ENCODE measurements at regions not wholly inside any gene's neighbourhood (a gene's known extent, or its start where the extent isn't known, plus 50 kb on each side); places are given as distances from the start of the nearest gene placed in this dataset.

- Histone ChIP-seq H3K27ac (ENCODE audit: low read depth, low read length) (no peak overlapping the region), H3K4me2 (ENCODE audit: insufficient read depth, low read length) (no peak overlapping the region), H3K36me3 (ENCODE audit: insufficient read depth, low read length) (no peaks in the 10 kb centered on the region), H2AFZ (ENCODE audit: low read length) (no peak overlapping the region), H3K27me3 (ENCODE audit: insufficient read depth, low read length) (no peaks in the 10 kb centered on the region), H3K79me2 (ENCODE audit: insufficient read depth, low read length) (no peaks in the 10 kb centered on the region), H3K4me3 (ENCODE audit: insufficient read depth, low read length) (no peak overlapping the region), H4K20me1 (ENCODE audit: insufficient read depth, low read length) (no peaks in the 10 kb centered on the region), H3K4me1 (ENCODE audit: insufficient read depth, low read length) (no peaks in the 10 kb centered on the region), H3K9me3 (ENCODE audit: low read depth, low read length) (no peaks in the 10 kb centered on the region)
- no peak for TF ChIP-seq CTCF (IDR thresholded peaks at IDR 0.05; ENCODE audit: extremely low read depth, low read depth, low read length)
- no peak for DNase-seq (ENCODE audit: insufficient read length, low spot score, missing footprints)
Observed at GRCh38 chr3:69594286-69594685, 145.0 kb upstream of the MITF start.

- no peak overlapping the region for H2AFZ ChIP-seq (ENCODE audit: low read length)
- H3K9me3 ChIP-seq (ENCODE audit: low read depth, low read length) = no peaks in the 10 kb centered on the region
- no peak for TF ChIP-seq CTCF (IDR thresholded peaks at IDR 0.05; ENCODE audit: extremely low read depth, low read depth, low read length)
- no peak for DNase-seq (ENCODE audit: insufficient read length, low spot score, missing footprints)
- no peaks in the 10 kb centered on the region for H3K79me2 ChIP-seq (ENCODE audit: insufficient read depth, low read length)
- no peaks in the 10 kb centered on the region for H3K36me3 ChIP-seq (ENCODE audit: insufficient read depth, low read length)
- H3K27ac ChIP-seq (ENCODE audit: low read depth, low read length) = no peak overlapping the region
- H3K4me2 ChIP-seq (ENCODE audit: insufficient read depth, low read length) = no peak overlapping the region
- no peaks in the 10 kb centered on the region for H3K27me3 ChIP-seq (ENCODE audit: insufficient read depth, low read length)
- H4K20me1 ChIP-seq (ENCODE audit: insufficient read depth, low read length) = no peaks in the 10 kb centered on the region
- no peaks in the 10 kb centered on the region for H3K4me1 ChIP-seq (ENCODE audit: insufficient read depth, low read length)
- no peak overlapping the region for H3K4me3 ChIP-seq (ENCODE audit: insufficient read depth, low read length)
Observed at GRCh38 chr3:69591164-69591736, 148.0 kb upstream of the MITF start.

- no peaks in the 10 kb centered on the region for H3K79me2 ChIP-seq (ENCODE audit: insufficient read depth, low read length)
- no peak overlapping the region for H3K4me2 ChIP-seq (ENCODE audit: insufficient read depth, low read length)
- no peak overlapping the region for H3K4me3 ChIP-seq (ENCODE audit: insufficient read depth, low read length)
- no peak overlapping the region for H3K27ac ChIP-seq (ENCODE audit: low read depth, low read length)
- TF ChIP-seq CTCF (IDR thresholded peaks at IDR 0.05; ENCODE audit: extremely low read depth, low read depth, low read length) = no peak
- no peaks in the 10 kb centered on the region for H3K9me3 ChIP-seq (ENCODE audit: low read depth, low read length)
- no peaks in the 10 kb centered on the region for H3K36me3 ChIP-seq (ENCODE audit: insufficient read depth, low read length)
- H3K4me1 ChIP-seq (ENCODE audit: insufficient read depth, low read length) = no peaks in the 10 kb centered on the region
- H4K20me1 ChIP-seq (ENCODE audit: insufficient read depth, low read length) = no peaks in the 10 kb centered on the region
- H2AFZ ChIP-seq (ENCODE audit: low read length) = no peak overlapping the region
- no peaks in the 10 kb centered on the region for H3K27me3 ChIP-seq (ENCODE audit: insufficient read depth, low read length)
- DNase-seq (ENCODE audit: insufficient read length, low spot score, missing footprints) = no peak
Observed at GRCh38 chr3:69590111-69590510, 149.2 kb upstream of the MITF start.

- TF ChIP-seq CTCF (IDR thresholded peaks at IDR 0.05; ENCODE audit: extremely low read depth, low read depth, low read length) = no peak
Observed at GRCh38 chr3:69588170-69588569, 151.1 kb upstream of the MITF start.

More at GRCh38 chr3:69588170-69588569, 151.1 kb upstream of the MITF start:
- no peaks in the 10 kb centered on the region for H3K79me2 ChIP-seq (ENCODE audit: insufficient read depth, low read length)
- H3K27ac ChIP-seq (ENCODE audit: low read depth, low read length) = no peak overlapping the region
- DNase-seq (ENCODE audit: insufficient read length, low spot score, missing footprints) = no peak
- no peaks in the 10 kb centered on the region for H4K20me1 ChIP-seq (ENCODE audit: insufficient read depth, low read length)
- H3K27me3 ChIP-seq (ENCODE audit: insufficient read depth, low read length) = no peaks in the 10 kb centered on the region
- H3K9me3 ChIP-seq (ENCODE audit: low read depth, low read length) = no peaks in the 10 kb centered on the region
- H2AFZ ChIP-seq (ENCODE audit: low read length) = no peak overlapping the region
- H3K4me2 ChIP-seq (ENCODE audit: insufficient read depth, low read length) = no peak overlapping the region
- no peaks in the 10 kb centered on the region for H3K4me1 ChIP-seq (ENCODE audit: insufficient read depth, low read length)
- H3K36me3 ChIP-seq (ENCODE audit: insufficient read depth, low read length) = no peaks in the 10 kb centered on the region
- H3K4me3 ChIP-seq (ENCODE audit: insufficient read depth, low read length) = no peak overlapping the region

Measured in osteoblast (primary cell).